HG03558 (cell line): ENCODE measurements at regions not wholly inside any gene's neighbourhood (a gene's known extent, or its start where the extent isn't known, plus 50 kb on each side); places are given as distances from the start of the nearest gene placed in this dataset.

Experiments used
- ATAC-seq: cut with Tn5 transposase; IDR thresholded peaks from one replicate; pipeline ENCODE4 v1.9.1; 2021; ENCODE audit warnings: moderate number of reproducible peaks; ENCODE audit not compliant: unreplicated experiment; ENCODE audit errors: extremely low read depth

DNA sequence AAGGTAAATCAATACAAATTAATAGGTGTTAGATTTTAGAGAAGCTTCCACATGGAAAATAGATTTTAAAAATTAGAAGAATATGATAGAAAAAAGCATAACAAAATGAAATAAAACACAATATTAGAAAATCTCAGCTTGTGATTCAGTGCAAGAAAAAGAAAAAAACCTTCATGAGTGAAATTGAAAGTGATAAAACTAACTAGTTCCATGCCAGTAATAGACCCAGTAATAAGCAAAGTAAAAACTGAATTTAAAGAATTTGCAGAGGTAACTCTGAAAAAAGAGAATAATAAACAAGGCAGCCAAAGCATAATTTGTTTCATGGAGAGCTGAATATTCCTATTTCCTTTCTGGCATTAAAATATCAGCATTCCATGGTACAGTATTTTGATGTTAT is 174.3 kb upstream of the TENM3 start:
- ATAC-seq: no peak

DNA sequence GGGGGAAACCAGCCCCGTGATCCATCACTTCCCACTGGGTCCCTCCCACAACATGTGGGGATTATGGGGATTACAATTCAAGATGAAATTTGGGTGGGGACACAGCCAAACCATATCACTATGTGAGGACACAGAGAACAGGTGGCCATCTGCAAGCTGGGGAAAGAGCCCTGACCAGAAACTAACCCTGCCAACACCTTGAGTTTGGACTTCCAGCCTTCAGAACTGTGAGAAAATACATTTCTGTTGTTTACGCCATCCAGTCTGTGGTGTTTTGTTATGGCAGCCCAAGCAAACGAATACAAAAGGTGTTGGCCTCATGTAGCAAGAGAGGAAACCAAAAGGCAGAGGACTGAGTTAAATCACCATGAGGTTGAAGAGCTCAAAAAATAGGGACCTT is 169.9 kb upstream of the TENM3 start:
- no peak for ATAC-seq

DNA sequence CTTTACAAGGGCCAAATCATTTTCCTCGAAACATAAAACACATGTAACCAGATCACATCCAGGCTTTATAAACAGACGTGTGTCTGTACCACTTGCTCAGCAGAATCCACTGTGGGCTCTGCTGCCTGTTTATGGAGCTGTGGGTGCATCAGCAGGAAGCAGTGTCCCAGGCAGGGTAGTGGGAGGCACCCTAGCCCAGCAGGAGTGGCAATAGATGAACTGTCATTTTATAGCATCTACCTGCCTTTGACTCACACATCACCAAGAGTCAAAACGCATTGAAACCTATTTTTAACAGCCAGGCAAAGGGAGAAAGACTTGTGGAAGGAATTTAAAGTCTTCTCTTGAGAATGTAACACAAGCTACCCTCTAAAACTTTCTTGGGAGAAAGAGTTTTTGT is 169.1 kb upstream of the TENM3 start:
- ATAC-seq: no peak

DNA sequence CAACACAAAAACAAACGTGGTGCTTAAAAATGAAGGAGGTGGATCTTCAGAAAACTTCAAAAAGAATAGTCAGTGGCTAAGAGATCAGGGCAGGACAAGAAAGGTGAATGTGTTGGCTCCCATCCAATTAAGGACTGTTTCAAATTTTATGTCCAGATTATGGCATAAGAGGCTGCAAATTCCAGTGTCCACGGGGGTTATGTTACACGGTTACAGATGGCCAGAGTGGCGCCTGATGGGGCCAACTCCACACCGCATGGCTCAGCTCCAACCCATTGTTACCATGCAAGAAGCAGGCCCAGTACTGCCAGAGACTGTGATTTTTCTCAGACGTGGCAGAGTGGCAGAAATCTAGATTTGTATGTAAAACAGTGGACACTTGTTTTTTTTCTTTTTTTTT is 168.4 kb upstream of the TENM3 start:
- no peak for ATAC-seq

DNA sequence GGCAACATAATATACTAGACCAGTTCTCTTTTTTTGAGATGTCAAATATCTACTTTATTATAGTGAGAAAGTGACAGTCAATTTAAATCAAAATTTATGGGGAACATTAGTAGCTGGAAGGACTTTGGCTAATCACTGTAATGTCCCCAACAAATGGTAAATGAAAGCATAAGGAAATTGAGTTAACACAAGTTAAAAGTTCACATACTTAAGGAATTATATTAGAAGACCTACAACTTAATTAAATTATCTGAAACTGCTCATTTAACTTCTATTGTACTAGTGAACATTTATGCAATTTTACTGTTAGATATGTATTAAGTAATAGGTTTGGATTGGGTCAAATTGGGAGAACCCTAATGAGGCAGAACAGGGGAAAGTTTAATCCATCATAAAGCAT is 160.3 kb upstream of the TENM3 start:
- ATAC-seq: no peak

DNA sequence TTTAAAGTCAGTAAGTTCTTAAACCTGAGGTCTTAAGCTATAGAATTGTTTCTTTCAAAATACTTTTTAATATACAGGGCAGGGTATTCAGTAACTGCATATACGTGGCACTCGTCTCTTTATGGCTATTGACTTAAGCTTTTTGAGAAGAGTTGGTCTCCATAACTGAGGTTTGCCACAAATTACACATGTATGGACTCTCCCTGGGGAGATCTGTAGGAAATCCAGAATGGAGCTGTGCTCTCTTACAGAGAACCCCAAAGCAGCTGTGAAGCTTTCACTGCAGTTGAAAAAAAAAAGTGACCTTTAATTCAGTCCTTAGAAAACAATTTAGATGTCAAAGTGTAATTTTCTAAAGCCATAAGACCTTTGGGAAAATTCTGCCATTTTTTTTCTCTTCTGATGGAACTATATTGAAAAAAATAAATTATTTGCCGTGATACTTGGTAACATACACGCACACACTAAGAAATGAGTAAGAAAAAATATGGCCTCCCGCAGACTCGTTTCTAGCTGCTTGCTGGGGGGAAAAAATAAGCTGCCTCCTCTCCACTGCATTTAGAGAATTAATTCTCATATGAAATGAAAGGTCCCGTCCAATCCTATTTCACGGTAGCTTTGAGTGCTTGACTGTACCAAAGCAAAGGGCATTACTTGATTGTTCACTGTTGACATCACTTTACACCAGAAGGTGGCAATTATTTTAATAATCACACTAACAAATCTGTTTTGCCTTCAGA is 159.4 kb upstream of the TENM3 start:
- no peak for ATAC-seq

DNA sequence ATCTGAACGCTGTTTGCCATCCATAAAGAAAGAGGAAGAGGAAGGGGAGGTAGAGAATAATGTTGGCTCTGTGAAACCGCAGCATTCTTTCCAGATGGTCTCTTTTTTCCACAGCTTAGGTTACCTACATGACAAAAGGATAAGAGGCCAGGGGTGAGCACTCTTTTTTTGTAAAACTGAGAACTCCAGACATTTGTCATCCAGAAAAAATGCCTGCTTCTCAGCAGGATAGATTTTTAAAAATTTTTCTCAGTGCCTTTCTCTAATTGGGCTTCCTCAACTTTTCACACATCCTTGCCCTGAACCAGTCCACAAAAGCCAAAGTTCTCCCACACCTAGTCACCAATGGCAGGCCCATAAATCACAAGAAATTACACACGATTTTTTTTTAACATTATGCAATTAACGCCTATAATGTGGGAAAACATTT is 158.1 kb upstream of the TENM3 start:
- no peak for ATAC-seq

DNA sequence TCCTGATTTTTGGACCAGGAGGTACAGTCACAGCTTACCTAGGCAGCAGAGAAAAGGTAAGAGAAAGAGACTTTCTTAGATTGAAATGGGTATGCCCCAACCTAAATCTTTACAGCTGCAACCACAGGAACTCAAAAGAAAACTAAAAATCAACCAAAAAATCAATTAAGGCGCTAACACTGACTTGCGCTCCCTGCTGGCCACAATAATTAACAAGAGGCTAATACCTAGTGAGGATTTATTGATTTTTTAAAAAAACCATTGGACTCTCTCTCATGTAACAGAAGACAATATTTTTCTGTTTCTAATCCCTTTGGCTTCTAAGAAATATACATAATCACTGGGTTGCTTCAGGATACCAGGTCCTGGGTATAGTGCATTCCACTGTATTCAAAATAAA is 153.9 kb upstream of the TENM3 start:
- no peak for ATAC-seq

DNA sequence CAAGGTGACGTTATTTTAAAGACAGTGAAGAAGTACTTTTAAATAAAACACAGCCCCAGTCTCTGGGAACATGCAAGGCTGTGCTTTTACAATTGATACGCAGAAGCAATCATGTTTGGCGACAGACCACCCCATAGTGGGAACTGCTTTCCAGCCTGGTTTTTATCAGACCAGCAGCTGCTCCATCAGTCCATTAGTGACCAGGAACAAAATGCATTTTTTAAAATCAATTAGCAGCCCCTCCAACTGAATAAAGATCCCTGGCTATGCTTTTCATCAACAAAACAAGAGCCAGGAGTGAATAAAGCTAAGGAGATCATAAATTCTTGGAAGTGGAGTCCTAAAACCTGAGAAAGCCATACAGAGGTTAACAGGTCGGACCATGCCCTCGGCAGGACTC is 153.0 kb upstream of the TENM3 start:
- ATAC-seq: no peak

DNA sequence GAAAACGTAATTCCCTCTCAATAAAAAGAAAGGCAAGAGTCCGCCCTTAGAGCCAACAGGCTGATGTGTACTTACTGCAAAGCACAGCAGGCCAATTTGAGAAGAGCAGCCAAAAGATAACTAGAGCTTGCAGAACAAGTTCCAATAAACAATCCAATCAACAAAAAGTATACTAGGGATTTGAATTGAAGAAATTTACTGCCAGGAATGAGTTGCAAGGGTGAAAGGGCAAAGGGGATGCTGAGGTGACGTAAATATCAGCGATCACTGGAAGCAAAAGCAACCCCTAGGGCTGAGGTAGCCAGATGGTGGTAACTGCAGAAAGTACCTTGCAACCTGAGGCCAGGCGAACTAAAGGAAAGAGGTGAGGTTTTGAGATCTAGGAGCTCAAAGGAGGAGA is 152.1 kb upstream of the TENM3 start:
- ATAC-seq: no peak

DNA sequence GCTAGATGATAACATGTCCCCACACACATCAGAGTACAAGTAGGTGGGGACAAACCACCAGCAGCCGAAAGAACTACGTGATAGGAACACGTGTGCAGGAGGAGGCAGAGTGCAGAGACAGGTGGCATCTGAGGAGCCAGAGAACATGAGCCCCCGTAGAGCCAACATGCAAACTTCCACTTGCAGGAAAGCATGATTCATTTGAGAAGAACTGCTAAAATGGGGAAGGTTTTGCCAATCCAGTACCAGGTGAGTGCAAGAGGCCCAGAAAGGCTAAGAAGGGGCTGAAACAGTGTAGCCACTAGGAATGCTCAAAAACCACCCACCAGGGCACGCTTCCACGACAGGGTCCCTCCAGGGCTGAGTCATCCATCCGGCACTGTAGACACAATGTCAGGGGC is 149.8 kb upstream of the TENM3 start:
- no peak for ATAC-seq

DNA sequence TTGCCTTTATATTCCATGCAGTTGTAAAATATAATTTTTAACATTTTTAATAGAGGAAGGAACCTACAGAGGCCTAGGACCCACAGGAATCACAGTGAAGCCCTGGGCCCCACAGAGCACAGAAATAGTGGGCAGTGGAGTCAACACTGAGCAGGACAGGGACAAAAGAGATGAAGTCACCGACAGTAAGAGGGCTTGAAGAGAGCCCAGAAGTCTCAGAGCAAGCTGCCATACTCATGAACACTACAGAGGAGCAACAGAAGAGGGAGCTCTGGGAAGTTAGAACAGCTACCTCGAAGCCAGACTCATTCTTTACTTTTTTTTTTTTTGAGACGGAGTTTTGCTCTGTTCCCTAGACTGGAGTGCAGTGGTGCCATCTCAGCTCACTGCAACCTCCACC is 149.3 kb upstream of the TENM3 start:
- ATAC-seq: no peak

DNA sequence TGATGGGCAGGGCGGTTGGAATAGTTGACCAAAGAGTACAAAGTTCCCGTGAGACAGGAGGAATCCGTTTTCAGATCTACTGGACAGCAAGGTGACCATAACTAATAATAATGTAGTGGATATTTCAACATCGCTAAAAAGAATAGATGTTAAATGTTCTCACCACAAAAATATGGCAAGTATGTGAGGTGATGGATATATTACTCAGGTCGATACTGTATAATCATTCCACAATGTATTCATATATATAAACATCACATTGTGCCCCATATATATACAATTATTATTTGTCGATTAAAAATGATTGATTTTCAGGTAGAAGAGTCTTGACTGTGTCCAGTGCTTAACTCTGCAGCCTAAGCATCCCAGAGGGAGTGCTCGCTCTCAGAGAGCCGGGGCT is 141.6 kb upstream of the TENM3 start:
- ATAC-seq: no peak

DNA sequence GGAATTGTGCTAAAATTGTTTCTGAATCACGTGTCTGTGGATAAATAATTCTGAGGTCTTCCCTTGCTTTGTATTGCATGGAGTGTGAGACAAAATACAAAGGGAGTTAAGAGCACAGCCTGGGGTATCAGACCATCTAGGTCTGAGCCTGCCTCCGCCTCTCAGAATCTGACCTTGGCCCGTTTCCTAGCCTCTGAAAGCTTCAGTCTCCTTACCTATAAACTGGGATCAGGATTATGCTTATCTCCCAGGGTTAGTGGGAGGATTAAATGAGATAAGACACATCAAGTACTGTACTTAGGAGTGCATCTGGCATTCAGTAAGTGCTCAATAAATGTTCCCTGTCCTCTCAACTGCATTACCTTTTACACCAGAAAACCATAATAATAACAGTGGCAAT is 140.6 kb upstream of the TENM3 start:
- no peak for ATAC-seq

DNA sequence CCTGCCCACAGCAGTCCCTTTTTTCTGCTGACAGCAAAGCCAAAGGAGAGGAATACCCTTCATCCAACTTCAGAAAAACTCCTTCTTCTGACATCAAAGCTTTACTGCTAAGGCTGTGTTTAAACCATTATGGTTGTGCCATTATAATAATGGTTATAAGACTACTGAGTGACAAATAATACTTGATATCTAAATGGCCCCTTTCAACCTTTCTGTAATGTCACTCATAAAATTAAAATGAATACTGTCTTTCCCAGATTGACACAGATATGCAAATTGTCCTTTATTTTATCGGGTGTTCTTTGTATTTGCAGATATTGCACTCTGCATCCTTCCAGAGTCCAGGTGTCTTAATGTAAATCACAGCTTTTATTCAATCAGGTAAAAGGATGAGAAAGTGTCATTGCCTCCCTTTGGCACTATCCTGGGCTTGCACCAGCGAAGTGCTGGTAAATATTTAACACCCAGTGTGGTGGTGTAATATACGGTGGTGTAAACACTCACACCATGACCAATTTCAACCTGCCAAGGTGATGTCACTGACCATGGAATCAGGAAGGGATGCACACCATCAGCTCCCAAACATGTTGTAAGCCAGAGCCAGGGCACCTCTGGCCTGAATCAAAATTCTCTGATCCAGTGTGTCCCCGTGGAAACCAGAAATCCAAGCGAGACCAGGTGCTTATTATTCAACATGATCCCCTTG is 139.4 kb upstream of the TENM3 start:
- no peak for ATAC-seq

DNA sequence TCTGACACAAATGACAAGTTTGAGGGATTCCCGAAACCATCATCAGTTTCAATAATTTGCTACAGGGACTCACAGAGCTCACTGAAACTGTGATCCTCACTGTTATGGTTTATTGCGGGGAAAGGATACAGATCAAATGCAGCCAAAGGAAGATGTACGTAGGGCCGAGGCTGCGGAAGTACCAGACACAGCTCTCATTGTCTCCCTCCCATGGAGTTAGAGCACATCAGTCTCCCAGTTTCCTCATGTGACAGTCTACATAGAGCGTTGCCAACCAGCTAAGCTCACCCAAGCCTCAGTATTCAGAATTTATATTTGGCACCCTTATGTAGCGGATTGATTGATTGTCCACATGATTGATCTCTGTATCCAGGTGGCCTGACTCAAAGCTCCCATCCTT is 137.8 kb upstream of the TENM3 start:
- no peak for ATAC-seq

DNA sequence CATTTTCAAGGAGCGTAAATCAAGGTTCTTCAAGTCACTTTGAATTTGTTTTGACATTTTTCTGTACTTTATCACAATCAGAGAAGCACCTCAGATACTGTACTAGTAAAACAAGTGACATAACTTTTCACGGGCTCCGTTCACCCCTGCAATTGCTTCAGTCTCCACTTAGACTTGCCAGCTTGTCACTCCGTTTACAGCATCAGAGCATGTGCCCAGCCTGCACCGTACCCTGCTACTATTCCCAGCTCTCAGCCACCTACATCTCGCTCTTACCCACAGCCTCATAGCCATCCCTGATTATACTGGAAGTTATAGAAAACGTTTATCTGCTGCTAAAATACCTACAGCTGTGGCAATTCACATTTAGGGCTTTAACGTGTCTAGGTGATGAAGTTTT is 135.3 kb upstream of the TENM3 start:
- ATAC-seq: no peak

DNA sequence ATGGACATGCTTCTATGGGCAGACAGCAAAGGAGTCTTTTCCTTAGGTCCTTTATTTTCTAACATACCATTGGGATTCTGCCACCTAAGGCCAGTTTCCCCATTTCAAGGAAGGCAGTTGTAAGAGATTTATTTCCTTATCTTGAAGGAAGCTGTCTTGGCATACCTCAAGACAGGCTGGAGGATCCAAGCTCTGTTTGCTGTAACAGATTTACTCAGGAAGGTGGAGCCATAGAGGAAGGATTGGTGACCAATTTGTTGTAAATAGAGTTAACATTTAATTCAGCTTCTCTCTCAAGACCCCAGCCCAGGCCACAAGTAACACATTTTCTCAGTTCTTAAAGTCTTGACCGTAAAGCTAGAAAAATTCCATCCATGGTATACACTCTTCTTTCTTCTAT is 131.6 kb upstream of the TENM3 start:
- no peak for ATAC-seq

DNA sequence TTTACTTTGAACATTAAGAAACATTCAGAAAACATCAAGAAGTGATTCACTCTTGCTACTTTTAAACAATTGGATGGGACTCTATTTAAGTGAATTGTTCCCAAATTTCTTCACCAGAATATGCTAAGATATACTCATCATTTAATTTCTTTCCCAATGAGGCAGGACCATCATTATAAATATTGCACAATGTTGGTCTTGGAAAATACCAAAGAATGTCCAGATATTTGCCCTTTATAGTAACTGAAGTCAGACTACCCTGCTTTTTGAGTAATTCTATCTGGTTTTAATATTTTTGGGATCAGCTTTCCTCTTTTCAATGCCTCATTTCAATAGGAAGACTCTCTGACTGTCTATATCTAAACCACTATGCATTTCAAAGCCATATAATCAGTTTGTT is 129.4 kb upstream of the TENM3 start:
- no peak for ATAC-seq

DNA sequence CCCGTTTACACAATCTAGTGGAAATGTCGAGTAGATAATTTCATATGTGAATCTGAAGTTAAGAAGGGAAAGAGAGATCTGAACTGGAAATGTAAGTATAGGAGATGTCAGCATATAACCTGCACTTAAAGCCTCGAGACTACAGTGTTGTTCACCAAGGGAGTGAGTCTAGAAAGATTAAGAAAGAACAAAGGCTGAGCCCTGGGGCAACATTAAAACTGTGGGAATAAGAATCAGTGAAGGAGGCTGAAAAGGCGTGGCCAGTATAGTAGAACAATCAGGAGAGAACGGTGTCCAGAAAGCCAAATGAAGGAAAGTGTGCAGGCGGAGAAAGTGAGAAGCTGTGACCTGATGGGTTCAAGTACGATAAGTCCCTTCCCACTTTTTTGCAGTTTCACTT is 118.8 kb upstream of the TENM3 start:
- no peak for ATAC-seq

DNA sequence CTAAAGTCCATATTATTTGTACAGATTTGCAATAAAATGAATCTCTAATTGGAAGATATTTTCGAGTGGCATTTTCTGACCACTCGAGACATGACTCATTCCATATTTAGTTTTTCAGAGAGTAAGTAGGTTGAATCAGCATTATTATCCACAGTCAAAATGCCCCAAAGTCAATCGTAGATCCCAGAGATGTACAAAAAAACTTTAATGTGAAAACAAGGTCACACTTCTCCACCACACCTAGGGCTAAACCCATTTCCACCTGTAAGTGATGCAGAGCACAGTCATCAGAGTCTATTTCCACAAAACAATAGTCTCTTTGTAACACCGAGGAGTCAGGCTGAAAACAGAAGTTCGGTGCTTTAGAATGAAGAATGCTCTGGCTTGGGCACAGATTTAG is 117.1 kb upstream of the TENM3 start:
- ATAC-seq: no peak

DNA sequence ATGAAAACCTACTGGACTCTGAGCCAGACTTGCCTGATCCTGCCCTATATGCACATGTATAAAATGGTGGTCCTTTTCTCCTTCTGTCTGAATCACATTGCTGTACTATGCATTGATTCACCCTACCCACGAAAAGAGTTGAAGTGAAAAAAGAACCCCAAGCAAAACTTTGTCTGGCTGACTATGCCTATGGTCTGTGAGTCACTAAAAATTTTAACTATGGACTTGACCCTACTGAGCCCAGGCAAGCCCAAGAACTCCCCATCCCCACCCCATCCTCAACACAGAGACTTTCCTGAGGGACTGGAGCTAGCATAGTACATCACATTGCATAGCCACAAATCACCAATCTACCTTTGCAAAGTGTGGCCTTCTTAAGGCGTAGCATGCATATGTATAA is 116.6 kb upstream of the TENM3 start:
- no peak for ATAC-seq
